Hypothalamus (tissue), 51 donors: ENCODE measurements at regions not wholly inside any gene's neighbourhood (a gene's known extent, or its start where the extent isn't known, plus 50 kb on each side); places are given as distances from the start of the nearest gene placed in this dataset.

Source experiments
- DNase-seq, 51 donors: peaks; one replicate each; lab custom pipeline; 2025; lab: John Stamatoyannopoulos, UW

GRCh38 chr18:78908462-78909260, 71.0 kb upstream of the SALL3 start:
- no peak for DNase-seq

- no peak for DNase-seq
Observed at GRCh38 chr18:78911751-78912283, 67.8 kb upstream of the SALL3 start.

- no peak for DNase-seq
Observed at GRCh38 chr18:78912336-78912735, 67.3 kb upstream of the SALL3 start.

GRCh38 chr18:78912844-78913243, 66.8 kb upstream of the SALL3 start:
- no peak for DNase-seq

- no peak for DNase-seq
Observed at GRCh38 chr18:78913395-78913794, 66.2 kb upstream of the SALL3 start.

- DNase-seq, result no peak
Observed at GRCh38 chr18:78913830-78914231, 65.8 kb upstream of the SALL3 start.

GRCh38 chr18:78914249-78914935, 65.2 kb upstream of the SALL3 start:
- DNase-seq, result no peak

- no peak for DNase-seq
Observed at GRCh38 chr18:78915446-78916008, 64.1 kb upstream of the SALL3 start.

- no peak for DNase-seq
Observed at GRCh38 chr18:78918707-78919106, 60.9 kb upstream of the SALL3 start.

- no peak for DNase-seq
Observed at GRCh38 chr18:78919956-78920355, 59.7 kb upstream of the SALL3 start.

- DNase-seq, result no peak
Observed at GRCh38 chr18:78920456-78921138, 59.0 kb upstream of the SALL3 start.

GRCh38 chr18:78922856-78923255, 56.8 kb upstream of the SALL3 start:
- DNase-seq, result no peak

GRCh38 chr18:78924301-78924700, 55.3 kb upstream of the SALL3 start:
- DNase-seq, result no peak

- no peak for DNase-seq
Observed at GRCh38 chr18:78924786-78925540, 54.7 kb upstream of the SALL3 start.

- DNase-seq, result no peak
Observed at GRCh38 chr18:78925557-78926242, 53.9 kb upstream of the SALL3 start.

GRCh38 chr18:78926243-78926615, 53.4 kb upstream of the SALL3 start:
- DNase-seq, result no peak

- no peak for DNase-seq
Observed at GRCh38 chr18:78927156-78927555, 52.5 kb upstream of the SALL3 start.

GRCh38 chr18:78927616-78928015, 52.0 kb upstream of the SALL3 start:
- no peak for DNase-seq

GRCh38 chr18:78928076-78928475, 51.5 kb upstream of the SALL3 start:
- DNase-seq, result no peak

- no peak for DNase-seq
Observed at GRCh38 chr18:78929516-78929915, 50.1 kb upstream of the SALL3 start.
